Activated CD4-positive, alpha-beta memory T cell treated with anti-CD3 and anti-CD28 coated beads, Interleukin-2, amount 10 ng/mL, durations not matched to agents 7 days and 5 days (primary cell): ENCODE measurements at regions not wholly inside any gene's neighbourhood (a gene's known extent, or its start where the extent isn't known, plus 50 kb on each side); places are given as distances from the start of the nearest gene placed in this dataset.

Source experiments
- CTCF ChIA-PET: fragments of 350-600 bp; sonication (Branson Sonifier 250); formaldehyde crosslinking; loops from one replicate; lab custom pipeline; 2021; ENCODE audit warnings: antibody characterized with exemption, inconsistent platforms; lab: Charles Lee
- POLR2A ChIA-PET: fragments of 350-600 bp; sonication (Branson Sonifier 250); formaldehyde crosslinking; loops from one replicate; lab custom pipeline; 2021; ENCODE audit warnings: antibody characterized with exemption; lab: Charles Lee
- DNase-seq: peaks from one replicate; pipeline ENCODE4 v3.0.0-alpha.2; 2020
- H3K27ac Mint-ChIP-seq: one replicate; pipeline ENCODE4 v1.8.0; 2021; ENCODE audit warnings: mild to moderate bottlenecking, mixed read lengths
- H3K27me3 Mint-ChIP-seq: one replicate; pipeline ENCODE4 v1.8.0; 2021; ENCODE audit warnings: mixed read lengths
- H3K36me3 Mint-ChIP-seq: one replicate; pipeline ENCODE4 v1.8.0; 2021; ENCODE audit warnings: low read depth, mixed read lengths
- H3K4me1 Mint-ChIP-seq: one replicate; pipeline ENCODE4 v1.8.0; 2021; ENCODE audit warnings: mixed read lengths
- H3K4me3 Mint-ChIP-seq: one replicate; pipeline ENCODE4 v1.8.0; 2021; ENCODE audit warnings: mild to moderate bottlenecking, mixed read lengths
- H3K9me3 Mint-ChIP-seq: one replicate; pipeline ENCODE4 v1.8.0; 2021; ENCODE audit warnings: mixed read lengths

GRCh38 chr14:29425705-29426482 lies 501.8 kb downstream of the PRKD1 start:
- H3K9me3 Mint-ChIP-seq: peaks cover 7% of the 10 kb centered on the region
- CTCF ChIA-PET: interaction anchor here (0.6 kb wide), 1 partner anchor 935 kb away, joined by 5 read pairs; no protein-coding TSS in a partner anchor
- H3K36me3 Mint-ChIP-seq: no peaks in the 10 kb centered on the region
- no peak overlapping the region for H3K4me3 Mint-ChIP-seq
- no peak overlapping the region for H3K27ac Mint-ChIP-seq
- H3K27me3 Mint-ChIP-seq: no peaks in the 10 kb centered on the region
- no peak for DNase-seq
- H3K4me1 Mint-ChIP-seq: no peaks in the 10 kb centered on the region
- POLR2A ChIA-PET: no interaction called here

GRCh38 chr14:29442696-29443095 lies 485.0 kb downstream of the PRKD1 start:
- H3K9me3 Mint-ChIP-seq: peaks cover 34% of the 10 kb centered on the region
- H3K27ac Mint-ChIP-seq: no peak overlapping the region
- H3K27me3 Mint-ChIP-seq: no peaks in the 10 kb centered on the region
- POLR2A ChIA-PET: no interaction called here
- CTCF ChIA-PET: no interaction called here
- H3K36me3 Mint-ChIP-seq: no peaks in the 10 kb centered on the region
- H3K4me1 Mint-ChIP-seq: no peaks in the 10 kb centered on the region
- no peak overlapping the region for H3K4me3 Mint-ChIP-seq
- DNase-seq: no peak

- no peak for DNase-seq
- H3K27ac Mint-ChIP-seq: no peak overlapping the region
- no peak overlapping the region for H3K4me3 Mint-ChIP-seq
- POLR2A ChIA-PET: no interaction called here
- H3K4me1 Mint-ChIP-seq: no peaks in the 10 kb centered on the region
- H3K36me3 Mint-ChIP-seq: no peaks in the 10 kb centered on the region
- H3K9me3 Mint-ChIP-seq: peaks cover 26% of the 10 kb centered on the region
- no peaks in the 10 kb centered on the region for H3K27me3 Mint-ChIP-seq
- CTCF ChIA-PET: no interaction called here
Measured at GRCh38 chr14:29444216-29444615, 483.4 kb downstream of the PRKD1 start.

- Mint-ChIP-seq H3K36me3 (no peaks in the 10 kb centered on the region), H3K9me3 (peaks cover 23% of the 10 kb centered on the region), H3K27ac (no peak overlapping the region), H3K4me3 (no peak overlapping the region), H3K27me3 (no peaks in the 10 kb centered on the region), H3K4me1 (no peaks in the 10 kb centered on the region)
- DNase-seq: no peak
- ChIA-PET POLR2A (no interaction called here), CTCF (no interaction called here)
Measured at GRCh38 chr14:29444805-29445204, 482.8 kb downstream of the PRKD1 start.

- Mint-ChIP-seq H3K9me3 (peaks cover 22% of the 10 kb centered on the region), H3K36me3 (no peaks in the 10 kb centered on the region), H3K4me1 (no peaks in the 10 kb centered on the region), H3K27ac (no peak overlapping the region), H3K4me3 (no peak overlapping the region), H3K27me3 (no peaks in the 10 kb centered on the region)
- DNase-seq: no peak
- POLR2A ChIA-PET: no interaction called here
- CTCF ChIA-PET: no interaction called here
Measured at GRCh38 chr14:29446971-29447370, 480.7 kb downstream of the PRKD1 start.

- Mint-ChIP-seq H3K9me3 (no peaks in the 10 kb centered on the region), H3K36me3 (no peaks in the 10 kb centered on the region), H3K27ac (no peak overlapping the region), H3K4me3 (no peak overlapping the region), H3K27me3 (no peaks in the 10 kb centered on the region), H3K4me1 (no peaks in the 10 kb centered on the region)
- no peak for DNase-seq
- ChIA-PET CTCF (no interaction called here), POLR2A (no interaction called here)
Measured at GRCh38 chr14:29451941-29452340, 475.7 kb downstream of the PRKD1 start.

GRCh38 chr14:29453045-29453444 lies 474.6 kb downstream of the PRKD1 start:
- H3K36me3 Mint-ChIP-seq: no peaks in the 10 kb centered on the region
- no peak overlapping the region for H3K4me3 Mint-ChIP-seq
- no peaks in the 10 kb centered on the region for H3K9me3 Mint-ChIP-seq
- H3K4me1 Mint-ChIP-seq: no peaks in the 10 kb centered on the region
- ChIA-PET CTCF (no interaction called here), POLR2A (no interaction called here)
- DNase-seq: no peak
- no peak overlapping the region for H3K27ac Mint-ChIP-seq
- H3K27me3 Mint-ChIP-seq: no peaks in the 10 kb centered on the region

- Mint-ChIP-seq H3K9me3 (no peaks in the 10 kb centered on the region), H3K4me3 (no peak overlapping the region), H3K27me3 (no peaks in the 10 kb centered on the region), H3K36me3 (no peaks in the 10 kb centered on the region), H3K4me1 (no peaks in the 10 kb centered on the region), H3K27ac (no peak overlapping the region)
- ChIA-PET POLR2A (no interaction called here), CTCF (no interaction called here)
- no peak for DNase-seq
Measured at GRCh38 chr14:29454026-29454693, 473.5 kb downstream of the PRKD1 start.

- H3K4me3 Mint-ChIP-seq: no peak overlapping the region
- ChIA-PET POLR2A (no interaction called here), CTCF (no interaction called here)
- H3K27me3 Mint-ChIP-seq: no peaks in the 10 kb centered on the region
- DNase-seq: no peak
- H3K27ac Mint-ChIP-seq: no peak overlapping the region
- no peaks in the 10 kb centered on the region for H3K4me1 Mint-ChIP-seq
- H3K9me3 Mint-ChIP-seq: peaks cover 6% of the 10 kb centered on the region
- H3K36me3 Mint-ChIP-seq: no peaks in the 10 kb centered on the region
Measured at GRCh38 chr14:29458547-29458946, 469.1 kb downstream of the PRKD1 start.

- no peak for DNase-seq
- POLR2A ChIA-PET: no interaction called here
- Mint-ChIP-seq H3K27me3 (no peaks in the 10 kb centered on the region), H3K9me3 (peaks cover 8% of the 10 kb centered on the region), H3K4me1 (no peaks in the 10 kb centered on the region), H3K36me3 (no peaks in the 10 kb centered on the region), H3K27ac (no peak overlapping the region), H3K4me3 (no peak overlapping the region)
- CTCF ChIA-PET: no interaction called here
Measured at GRCh38 chr14:29459531-29459930, 468.1 kb downstream of the PRKD1 start.

GRCh38 chr14:29459969-29460560 lies 467.6 kb downstream of the PRKD1 start:
- Mint-ChIP-seq H3K36me3 (no peaks in the 10 kb centered on the region), H3K4me3 (no peak overlapping the region), H3K27me3 (no peaks in the 10 kb centered on the region), H3K4me1 (no peaks in the 10 kb centered on the region), H3K9me3 (peaks cover 9% of the 10 kb centered on the region), H3K27ac (no peak overlapping the region)
- POLR2A ChIA-PET: no interaction called here
- CTCF ChIA-PET: no interaction called here
- no peak for DNase-seq

GRCh38 chr14:29461101-29461500 lies 466.5 kb downstream of the PRKD1 start:
- no peak overlapping the region for H3K4me3 Mint-ChIP-seq

GRCh38 chr14:29461506-29461905 lies 466.1 kb downstream of the PRKD1 start:
- H3K36me3 Mint-ChIP-seq: no peaks in the 10 kb centered on the region
- no peak overlapping the region for H3K4me3 Mint-ChIP-seq
- CTCF ChIA-PET: no interaction called here

More at GRCh38 chr14:29461101-29461500, 466.5 kb downstream of the PRKD1 start:
- POLR2A ChIA-PET: no interaction called here
- Mint-ChIP-seq H3K27ac (no peak overlapping the region), H3K27me3 (no peaks in the 10 kb centered on the region), H3K9me3 (peaks cover 9% of the 10 kb centered on the region), H3K4me1 (no peaks in the 10 kb centered on the region), H3K36me3 (no peaks in the 10 kb centered on the region)
- DNase-seq: no peak
- CTCF ChIA-PET: no interaction called here

More at GRCh38 chr14:29461506-29461905, 466.1 kb downstream of the PRKD1 start:
- H3K27ac Mint-ChIP-seq: no peak overlapping the region
- POLR2A ChIA-PET: no interaction called here
- H3K4me1 Mint-ChIP-seq: no peaks in the 10 kb centered on the region
- DNase-seq: no peak
- H3K9me3 Mint-ChIP-seq: peaks cover 9% of the 10 kb centered on the region
- H3K27me3 Mint-ChIP-seq: no peaks in the 10 kb centered on the region
